ENCODE measurements at regions not wholly inside any gene's neighbourhood (a gene's known extent, or its start where the extent isn't known, plus 50 kb on each side); places are given as distances from the start of the nearest gene placed in this dataset.

- no peak for DNase-seq
Observed at GRCh38 chr18:47530695-47531094, 279.2 kb upstream of the SKOR2 start.

- no peak for DNase-seq
Observed at GRCh38 chr18:47528343-47528742, 276.9 kb upstream of the SKOR2 start.

- DNase-seq = no peak
Observed at GRCh38 chr18:47526147-47526546, 274.7 kb upstream of the SKOR2 start.

- DNase-seq = no peak
Observed at GRCh38 chr18:47522359-47522758, 270.9 kb upstream of the SKOR2 start.

- DNase-seq = no peak
Observed at GRCh38 chr18:47520263-47520662, 268.8 kb upstream of the SKOR2 start.

- DNase-seq = no peak
Observed at GRCh38 chr18:47519706-47520105, 268.2 kb upstream of the SKOR2 start.

GRCh38 chr18:47519277-47519676 is 267.8 kb upstream of the SKOR2 start:
- no peak for DNase-seq

- DNase-seq = no peak
Observed at GRCh38 chr18:47513614-47514013, 262.2 kb upstream of the SKOR2 start.

GRCh38 chr18:47512726-47513435 is 261.4 kb upstream of the SKOR2 start:
- no peak for DNase-seq

GRCh38 chr18:47512056-47512455 is 260.6 kb upstream of the SKOR2 start:
- no peak for DNase-seq

GRCh38 chr18:47510831-47511230 is 259.4 kb upstream of the SKOR2 start:
- DNase-seq = no peak

- no peak for DNase-seq
Observed at GRCh38 chr18:47507651-47508050, 256.2 kb upstream of the SKOR2 start.

- no peak for DNase-seq
Observed at GRCh38 chr18:47506897-47507296, 255.4 kb upstream of the SKOR2 start.

GRCh38 chr18:47501946-47502345 is 250.5 kb upstream of the SKOR2 start:
- no peak for DNase-seq

GRCh38 chr18:47500930-47501329 is 249.5 kb upstream of the SKOR2 start:
- DNase-seq = no peak

- no peak for DNase-seq
Observed at GRCh38 chr18:47492691-47493090, 241.2 kb upstream of the SKOR2 start.

GRCh38 chr18:47490882-47491281 is 239.4 kb upstream of the SKOR2 start:
- no peak for DNase-seq

GRCh38 chr18:47485221-47485797 is 233.8 kb upstream of the SKOR2 start:
- no peak for DNase-seq

GRCh38 chr18:47484068-47484467 is 232.6 kb upstream of the SKOR2 start:
- DNase-seq = no peak

GRCh38 chr18:47480166-47480565 is 228.7 kb upstream of the SKOR2 start:
- no peak for DNase-seq

GRCh38 chr18:47471784-47472183 is 220.3 kb upstream of the SKOR2 start:
- no peak for DNase-seq

- DNase-seq = no peak
Observed at GRCh38 chr18:47470941-47471340, 219.5 kb upstream of the SKOR2 start.

- DNase-seq = no peak
Observed at GRCh38 chr18:47469576-47469975, 218.1 kb upstream of the SKOR2 start.

- no peak for DNase-seq
Observed at GRCh38 chr18:47461977-47462376, 210.5 kb upstream of the SKOR2 start.

GRCh38 chr18:47461406-47461948 is 210.0 kb upstream of the SKOR2 start:
- DNase-seq = no peak
